ENCODE measurements at regions not wholly inside any gene's neighbourhood (a gene's known extent, or its start where the extent isn't known, plus 50 kb on each side); places are given as distances from the start of the nearest gene placed in this dataset.

GRCh38 chr5:111580956-111581355, 68.6 kb upstream of the STARD4 start:
- DNase-seq (no peak), ATAC-seq (ENCODE audit: insufficient read depth, low FRiP score) (peak; percentile 34)
- Histone ChIP-seq H3K9ac (ENCODE audit: insufficient read depth in 1 of 2, low read length in 2 of 2) (no peak overlapping the region), H3K9me3 (ENCODE audit: control insufficient read depth in 4 of 4, insufficient read depth in 3 of 4, low read length in 3 of 4) (no peaks in the 10 kb centered on the region), H3K36me3 (ENCODE audit: control insufficient read depth in 4 of 4, insufficient read depth in 4 of 4, low read length in 4 of 4) (no peaks in the 10 kb centered on the region), H3K27me3 (ENCODE audit: control insufficient read depth in 3 of 3, insufficient read depth in 3 of 3, low read length in 2 of 3) (no peaks in the 10 kb centered on the region), H3K4me3 (no peak overlapping the region), H3K27ac (ENCODE audit: low read depth in 1 of 2, low read length in 1 of 2) (peak overlapping the region in 1 of 2 donors; percentile 21), H3K4me1 (ENCODE audit: control insufficient read depth in 5 of 5, insufficient read depth in 5 of 5, low read length in 5 of 5) (peaks cover 0 to 30% (median 3%) of the 10 kb centered on the region in 5 donors)
- TF ChIP-seq CTCF (IDR thresholded peaks at IDR 0.05; ENCODE audit: control extremely low read depth, extremely low read depth): no peak

- H3K27me3 ChIP-seq (ENCODE audit: control insufficient read depth in 3 of 3, insufficient read depth in 3 of 3, low read length in 2 of 3): no peaks in the 10 kb centered on the region
- 94 to 95% methylated on average over 2 of the region's 2 CpGs for WGBS, 2 donors
- no peak overlapping the region for H3K9ac ChIP-seq (ENCODE audit: insufficient read depth in 1 of 2, low read length in 2 of 2)
- H3K27ac ChIP-seq (ENCODE audit: low read depth in 1 of 2, low read length in 1 of 2): no peak overlapping the region
- H3K4me3 ChIP-seq: no peak overlapping the region
- H3K36me3 ChIP-seq (ENCODE audit: control insufficient read depth in 4 of 4, insufficient read depth in 4 of 4, low read length in 4 of 4): no peaks in the 10 kb centered on the region
- no peaks in the 10 kb centered on the region for H3K4me1 ChIP-seq (ENCODE audit: control insufficient read depth in 5 of 5, insufficient read depth in 5 of 5, low read length in 5 of 5)
- no peaks in the 10 kb centered on the region for H3K9me3 ChIP-seq (ENCODE audit: control insufficient read depth in 4 of 4, insufficient read depth in 3 of 4, low read length in 3 of 4)
- DNase-seq (no peak), ATAC-seq (ENCODE audit: insufficient read depth, low FRiP score) (no peak)
- TF ChIP-seq CTCF (IDR thresholded peaks at IDR 0.05; ENCODE audit: control extremely low read depth, extremely low read depth): no peak
These were observed 62.0 kb upstream of the STARD4 start for GRCh38 chr5:111574311-111574710.

- Histone ChIP-seq H3K36me3 (ENCODE audit: control insufficient read depth in 4 of 4, insufficient read depth in 4 of 4, low read length in 4 of 4) (no peaks in the 10 kb centered on the region), H3K27me3 (ENCODE audit: control insufficient read depth in 3 of 3, insufficient read depth in 3 of 3, low read length in 2 of 3) (no peaks in the 10 kb centered on the region), H3K27ac (ENCODE audit: low read depth in 1 of 2, low read length in 1 of 2) (no peak overlapping the region), H3K4me1 (ENCODE audit: control insufficient read depth in 5 of 5, insufficient read depth in 5 of 5, low read length in 5 of 5) (no peaks in the 10 kb centered on the region), H3K4me3 (no peak overlapping the region), H3K9me3 (ENCODE audit: control insufficient read depth in 4 of 4, insufficient read depth in 3 of 4, low read length in 3 of 4) (no peaks in the 10 kb centered on the region), H3K9ac (ENCODE audit: insufficient read depth in 1 of 2, low read length in 2 of 2) (no peak overlapping the region)
- no peak for DNase-seq
- TF ChIP-seq CTCF (IDR thresholded peaks at IDR 0.05; ENCODE audit: control extremely low read depth, extremely low read depth): no peak
- no peak for ATAC-seq (ENCODE audit: insufficient read depth, low FRiP score)
- 88 to 94% methylated on average over 5 of the region's 5 CpGs for WGBS, 2 donors
These were observed 60.2 kb upstream of the STARD4 start for GRCh38 chr5:111572561-111572960.

All from lung (tissue), 11 donors.